ENCODE measurements at regions not wholly inside any gene's neighbourhood (a gene's known extent, or its start where the extent isn't known, plus 50 kb on each side); places are given as distances from the start of the nearest gene placed in this dataset.
"Not testable (repeated sequence)": the region's sequence is repeated elsewhere in the genome, so short reads cannot be mapped to it uniquely, and the experiment has no call there.

DNA sequence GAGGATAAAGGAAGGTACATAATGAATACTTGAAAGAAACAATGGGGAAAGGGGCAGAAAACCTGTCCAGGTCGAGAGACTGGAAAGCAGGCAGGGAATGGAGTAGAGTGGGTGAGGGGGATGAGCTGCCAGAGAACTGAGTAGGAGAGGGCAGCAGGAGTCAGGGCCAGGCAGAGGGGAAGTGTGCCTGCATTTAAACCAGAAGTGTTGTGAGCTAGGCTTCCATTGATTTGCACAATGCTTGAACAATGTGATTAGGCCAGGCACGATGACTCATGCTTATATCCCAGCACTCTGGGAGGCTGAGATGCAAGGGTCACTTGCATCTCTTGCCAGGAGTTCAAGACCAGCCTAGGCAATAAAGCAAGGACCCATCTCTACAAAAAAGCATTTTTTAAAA, 332.6 kb downstream of the ANAPC1 start:
- H3K27ac Mint-ChIP-seq; H3K4me3 Mint-ChIP-seq; DNase-seq; H3K36me3 Mint-ChIP-seq (ENCODE audit: insufficient read depth in 2 of 2); ATAC-seq (replicated peaks in 1 of 2); H3K4me1 Mint-ChIP-seq (ENCODE audit: low read depth); H3K9me3 Mint-ChIP-seq; H3K27me3 Mint-ChIP-seq (ENCODE audit: low read depth): not testable (repeated sequence)

GRCh38 chr2:111552625-111553024, 331.4 kb downstream of the ANAPC1 start:
- not testable (repeated sequence) for H3K4me3 Mint-ChIP-seq; H3K27ac Mint-ChIP-seq; H3K9me3 Mint-ChIP-seq; DNase-seq; H3K36me3 Mint-ChIP-seq (ENCODE audit: insufficient read depth in 2 of 2); H3K27me3 Mint-ChIP-seq (ENCODE audit: low read depth); ATAC-seq (replicated peaks in 1 of 2); H3K4me1 Mint-ChIP-seq (ENCODE audit: low read depth)

DNA sequence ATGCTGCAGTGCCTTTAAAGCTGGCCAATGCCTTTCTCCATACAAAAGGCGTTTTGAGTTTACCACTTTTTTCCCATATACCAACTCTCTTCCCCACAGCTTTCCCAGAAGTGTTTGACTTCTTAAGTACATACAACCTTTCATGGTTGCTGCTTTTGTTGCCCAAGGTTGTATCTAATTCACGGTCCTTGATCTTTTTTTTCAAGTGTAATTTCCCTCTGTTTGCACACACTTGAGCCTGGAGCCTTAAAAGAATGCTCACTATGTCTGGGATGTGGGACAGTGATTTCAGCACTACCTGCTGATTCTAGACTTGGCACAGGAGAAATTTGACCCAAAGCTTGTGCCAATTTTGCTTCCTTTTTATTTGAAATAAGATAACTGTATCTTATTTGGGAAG, 324.7 kb downstream of the ANAPC1 start:
- not testable (repeated sequence) for H3K27ac Mint-ChIP-seq; H3K36me3 Mint-ChIP-seq (ENCODE audit: insufficient read depth in 2 of 2); H3K4me3 Mint-ChIP-seq; H3K9me3 Mint-ChIP-seq; ATAC-seq (replicated peaks in 1 of 2); H3K4me1 Mint-ChIP-seq (ENCODE audit: low read depth); DNase-seq
- peaks cover 12% of the 10 kb centered on the region for H3K27me3 Mint-ChIP-seq (ENCODE audit: low read depth)

DNA sequence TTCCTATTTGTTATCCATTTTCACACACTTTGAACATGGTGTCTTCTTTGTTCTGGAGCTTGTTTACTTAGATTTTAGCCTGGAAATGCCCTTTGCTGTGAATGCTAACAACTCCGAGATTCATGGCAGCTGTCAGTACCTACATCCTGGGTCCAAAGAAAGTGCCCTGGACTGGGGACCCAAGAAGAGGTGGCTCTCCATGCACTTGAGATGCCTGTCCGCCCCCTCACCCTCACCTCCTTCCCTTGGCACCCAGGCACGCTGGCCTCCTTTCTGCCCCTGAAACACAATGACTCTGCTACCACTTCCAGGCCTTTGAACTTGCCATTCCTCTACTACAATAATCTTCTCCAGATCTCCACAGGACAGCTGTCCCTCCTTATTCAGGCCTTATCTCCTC, 324.2 kb downstream of the ANAPC1 start:
- H3K4me3 Mint-ChIP-seq; H3K27ac Mint-ChIP-seq; H3K4me1 Mint-ChIP-seq (ENCODE audit: low read depth); H3K36me3 Mint-ChIP-seq (ENCODE audit: insufficient read depth in 2 of 2); ATAC-seq (replicated peaks in 1 of 2); DNase-seq; H3K9me3 Mint-ChIP-seq: not testable (repeated sequence)
- peaks cover 12% of the 10 kb centered on the region for H3K27me3 Mint-ChIP-seq (ENCODE audit: low read depth)

GRCh38 chr2:111566068-111566467, 317.9 kb downstream of the ANAPC1 start:
- H3K27ac Mint-ChIP-seq; DNase-seq; ATAC-seq (replicated peaks in 1 of 2); H3K36me3 Mint-ChIP-seq (ENCODE audit: insufficient read depth in 2 of 2); H3K4me1 Mint-ChIP-seq (ENCODE audit: low read depth); H3K9me3 Mint-ChIP-seq; H3K4me3 Mint-ChIP-seq: not testable (repeated sequence)
- H3K27me3 Mint-ChIP-seq (ENCODE audit: low read depth), result peaks cover 12% of the 10 kb centered on the region

- not testable (repeated sequence) for H3K4me1 Mint-ChIP-seq (ENCODE audit: low read depth); H3K27me3 Mint-ChIP-seq (ENCODE audit: low read depth); H3K36me3 Mint-ChIP-seq (ENCODE audit: insufficient read depth in 2 of 2); H3K9me3 Mint-ChIP-seq; H3K27ac Mint-ChIP-seq; H3K4me3 Mint-ChIP-seq
- peak; percentile 8 to 12 for DNase-seq
- peak; percentile 61 to 66 for ATAC-seq (replicated peaks in 1 of 2)
These were observed 316.8 kb downstream of the ANAPC1 start for GRCh38 chr2:111567233-111567632.

DNA sequence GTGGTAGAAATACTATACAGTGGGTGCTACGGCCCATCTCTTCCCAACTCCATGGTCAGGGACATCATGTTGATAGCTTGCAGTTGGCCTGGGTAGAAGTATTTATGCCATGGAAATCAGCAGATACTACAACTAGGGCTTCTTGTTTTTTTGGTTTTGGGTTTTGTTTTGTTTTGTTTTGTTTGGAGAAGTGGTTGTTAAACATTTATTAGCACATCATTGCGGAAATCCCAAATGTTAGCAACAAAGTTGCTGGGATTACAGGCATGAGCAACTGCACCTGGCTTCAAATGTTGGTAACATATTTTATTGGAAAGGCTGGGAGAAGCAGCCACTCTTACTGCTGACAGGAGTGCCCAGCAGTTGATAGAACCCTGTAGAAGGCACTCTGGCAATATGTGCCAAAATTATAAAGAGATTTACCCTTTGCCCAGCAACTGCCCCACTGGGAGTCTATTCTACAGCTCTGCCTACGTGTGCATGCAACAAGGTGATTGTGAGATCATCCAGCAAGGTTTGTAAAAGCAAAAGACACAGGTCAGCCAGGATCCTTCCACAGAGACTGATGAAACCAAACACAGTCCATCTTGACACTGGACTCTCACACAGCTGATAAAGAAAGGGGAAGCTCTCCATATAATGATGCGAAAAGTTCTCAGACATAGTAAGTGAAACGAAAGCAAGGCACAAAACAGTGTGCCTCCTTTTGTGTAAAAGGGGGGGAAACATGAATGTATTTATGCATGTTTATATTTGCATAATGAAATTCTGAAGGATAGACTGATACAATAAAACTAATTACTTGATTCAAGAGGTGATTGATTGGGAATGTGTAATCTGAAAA, 314.4 kb downstream of the ANAPC1 start:
- peak overlapping the region in 1 of 2 donors; percentile 49 for H3K4me3 Mint-ChIP-seq

GRCh38 chr2:111570300-111571114, 313.5 kb downstream of the ANAPC1 start:
- H3K27me3 Mint-ChIP-seq (ENCODE audit: low read depth); H3K4me1 Mint-ChIP-seq (ENCODE audit: low read depth); H3K9me3 Mint-ChIP-seq; H3K27ac Mint-ChIP-seq; H3K36me3 Mint-ChIP-seq (ENCODE audit: insufficient read depth in 2 of 2): not testable (repeated sequence)
- ATAC-seq (replicated peaks in 1 of 2) (peak; percentile 89 to 95), DNase-seq (peak in 1 of 2 donors; percentile 10)
- peak overlapping the region; percentile 49 for H3K4me3 Mint-ChIP-seq

More for the DNA sequence above, 314.4 kb downstream of the ANAPC1 start:
- H3K36me3 Mint-ChIP-seq (ENCODE audit: insufficient read depth in 2 of 2); ATAC-seq (replicated peaks in 1 of 2); H3K27me3 Mint-ChIP-seq (ENCODE audit: low read depth); H3K27ac Mint-ChIP-seq; H3K4me1 Mint-ChIP-seq (ENCODE audit: low read depth); H3K9me3 Mint-ChIP-seq; DNase-seq: not testable (repeated sequence)

DNA sequence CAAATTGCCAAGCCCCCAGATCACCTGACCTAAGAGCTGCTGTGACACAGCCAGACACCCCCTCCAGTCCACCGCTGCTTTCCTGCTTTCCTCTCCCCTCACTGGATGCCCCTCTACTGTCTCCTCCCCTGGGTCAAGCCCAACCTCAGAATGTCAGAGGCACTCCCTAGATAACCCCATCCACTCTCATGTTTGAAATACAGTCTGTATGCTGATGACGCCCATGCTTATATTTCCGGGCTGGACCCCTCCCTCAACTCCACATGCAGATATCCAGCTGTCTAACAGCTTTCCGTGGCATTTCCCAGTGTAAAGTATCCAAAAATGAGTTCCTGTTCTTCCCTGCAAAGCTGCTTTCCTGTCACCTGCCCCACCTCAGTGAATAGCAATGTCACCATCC, 309.2 kb downstream of the ANAPC1 start:
- H3K4me1 Mint-ChIP-seq (ENCODE audit: low read depth); DNase-seq; ATAC-seq (replicated peaks in 1 of 2); H3K4me3 Mint-ChIP-seq; H3K36me3 Mint-ChIP-seq (ENCODE audit: insufficient read depth in 2 of 2); H3K27ac Mint-ChIP-seq; H3K27me3 Mint-ChIP-seq (ENCODE audit: low read depth); H3K9me3 Mint-ChIP-seq: not testable (repeated sequence)

DNA sequence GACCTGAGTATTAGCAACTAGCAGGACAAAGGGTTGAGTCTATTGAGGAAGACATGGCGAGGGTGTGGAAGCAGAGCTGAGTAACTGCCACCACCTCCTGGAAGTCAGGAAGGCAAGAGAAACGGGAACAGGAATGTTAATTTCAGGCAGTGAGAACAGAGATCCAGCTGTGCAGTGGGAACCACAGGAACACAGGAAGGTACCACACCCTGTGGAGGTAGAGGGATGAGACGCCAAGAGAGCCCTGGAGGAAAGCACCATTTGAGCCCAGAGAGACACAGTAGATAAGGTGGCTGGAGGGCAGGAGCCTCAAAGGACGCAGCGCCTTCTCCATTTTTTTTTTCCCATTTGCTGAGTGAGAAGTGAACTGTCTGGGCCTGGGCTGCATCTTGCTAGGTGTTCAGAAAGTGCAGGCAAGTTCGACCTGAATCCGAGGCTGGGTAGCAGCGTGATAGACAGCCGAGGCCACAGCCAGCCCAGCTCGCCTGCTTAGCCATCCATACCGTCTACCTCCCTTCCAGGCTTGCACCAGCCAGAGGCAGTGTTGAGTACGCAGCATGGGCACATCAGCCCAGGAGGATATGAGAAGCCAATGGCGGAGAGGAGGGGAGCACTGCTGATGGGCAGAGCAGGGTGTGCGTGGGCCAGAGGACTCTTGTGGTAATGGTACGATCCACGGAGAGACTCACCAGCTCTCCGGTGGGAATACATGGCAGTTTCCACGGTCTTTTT, 306.7 kb downstream of the ANAPC1 start:
- not testable (repeated sequence) for DNase-seq; H3K9me3 Mint-ChIP-seq; H3K4me1 Mint-ChIP-seq (ENCODE audit: low read depth); H3K27me3 Mint-ChIP-seq (ENCODE audit: low read depth); ATAC-seq (replicated peaks in 1 of 2); H3K36me3 Mint-ChIP-seq (ENCODE audit: insufficient read depth in 2 of 2); H3K4me3 Mint-ChIP-seq; H3K27ac Mint-ChIP-seq

DNA sequence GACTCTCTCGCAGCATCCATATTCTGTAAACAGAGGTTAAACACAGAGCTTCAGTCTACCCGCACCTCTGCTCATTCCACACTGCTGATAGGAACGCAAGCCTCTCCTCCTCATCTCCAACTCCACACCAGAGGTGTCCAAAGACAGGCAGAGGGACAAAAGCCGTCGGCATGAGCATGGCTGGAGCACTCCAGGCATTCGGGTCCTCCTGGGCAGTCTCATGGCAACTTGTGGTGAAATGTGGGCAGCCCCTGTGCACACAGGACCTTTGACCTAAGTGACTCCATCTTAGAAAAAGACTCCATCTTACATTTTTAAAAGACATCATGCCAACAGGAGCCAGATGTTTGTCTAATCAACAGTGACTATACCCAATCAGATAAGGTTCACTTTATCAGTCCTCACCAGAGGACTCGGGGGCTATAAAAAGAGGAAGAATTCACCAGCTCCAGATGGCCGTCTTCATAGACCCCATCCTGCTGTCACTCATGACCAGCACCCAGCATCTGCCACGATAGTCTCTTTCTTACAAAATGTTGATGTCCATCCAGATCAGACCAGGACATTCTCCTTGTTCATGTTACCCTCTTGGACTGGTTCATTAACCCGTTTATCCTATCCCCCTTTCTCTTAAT, 304.4 kb downstream of the ANAPC1 start:
- not testable (repeated sequence) for H3K4me3 Mint-ChIP-seq; H3K27ac Mint-ChIP-seq; H3K4me1 Mint-ChIP-seq (ENCODE audit: low read depth)

GRCh38 chr2:111580616-111581015, 303.4 kb downstream of the ANAPC1 start:
- H3K9me3 Mint-ChIP-seq; H3K27ac Mint-ChIP-seq; H3K4me3 Mint-ChIP-seq; DNase-seq; H3K36me3 Mint-ChIP-seq (ENCODE audit: insufficient read depth in 2 of 2); H3K4me1 Mint-ChIP-seq (ENCODE audit: low read depth); ATAC-seq (replicated peaks in 1 of 2); H3K27me3 Mint-ChIP-seq (ENCODE audit: low read depth): not testable (repeated sequence)

More for the DNA sequence above, 304.4 kb downstream of the ANAPC1 start:
- not testable (repeated sequence) for ATAC-seq (replicated peaks in 1 of 2); H3K9me3 Mint-ChIP-seq; DNase-seq; H3K27me3 Mint-ChIP-seq (ENCODE audit: low read depth); H3K36me3 Mint-ChIP-seq (ENCODE audit: insufficient read depth in 2 of 2)

DNA sequence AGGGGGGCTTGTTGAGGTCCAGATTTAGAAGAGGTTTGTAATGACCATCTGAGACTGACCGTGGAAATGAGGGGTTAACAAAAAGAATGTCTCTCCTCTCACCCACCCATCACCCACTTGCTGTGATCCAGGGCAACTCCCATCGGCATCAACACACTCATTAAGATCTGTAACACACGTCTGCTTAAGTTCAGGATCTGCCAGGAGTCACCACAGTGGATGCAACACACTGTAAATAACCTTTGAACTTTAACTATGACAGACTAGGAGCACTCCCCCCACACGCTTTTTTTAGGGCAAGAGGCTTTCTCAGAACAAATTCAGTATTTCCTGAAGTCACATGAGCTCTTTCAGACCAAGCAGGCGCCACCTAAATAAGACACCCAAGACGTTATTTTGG, 301.9 kb downstream of the ANAPC1 start:
- not testable (repeated sequence) for H3K27ac Mint-ChIP-seq; DNase-seq; H3K9me3 Mint-ChIP-seq; H3K27me3 Mint-ChIP-seq (ENCODE audit: low read depth); ATAC-seq (replicated peaks in 1 of 2); H3K4me1 Mint-ChIP-seq (ENCODE audit: low read depth); H3K36me3 Mint-ChIP-seq (ENCODE audit: insufficient read depth in 2 of 2); H3K4me3 Mint-ChIP-seq

Data from activated T-cell treated with anti-CD3 and anti-CD28 coated beads, Interleukin-2, amount 50 U/mL, for 72 hours (primary cell).